Choroid plexus epithelial cell (primary cell): ENCODE measurements at regions not wholly inside any gene's neighbourhood (a gene's known extent, or its start where the extent isn't known, plus 50 kb on each side); places are given as distances from the start of the nearest gene placed in this dataset.
"Not testable (repeated sequence)": the region's sequence is repeated elsewhere in the genome, so short reads cannot be mapped to it uniquely, and the experiment has no call there.

ENCODE experiments used
- DNase-seq: peaks from one replicate; pipeline ENCODE4 v3.0.0-alpha.2; 2010; ENCODE audit warnings: low read depth
- H3K4me3 ChIP-seq: 2 replicates; pipeline ENCODE4 v1.5.1; 2011; ENCODE audit warnings: low read depth, mild to moderate bottlenecking, control low read depth, low read length, moderate library complexity
- CTCF ChIP-seq: conservative IDR thresholded peaks from 2 replicates; pipeline ENCODE4 v1.5.1; 2011; ENCODE audit warnings: low read depth, mild to moderate bottlenecking, control low read depth, inconsistent platforms, low read length, moderate library complexity

GRCh38 chr7:5121256-5121655 lies 68.8 kb upstream of the WIPI2 start:
- not testable (repeated sequence) for DNase-seq, H3K4me3 ChIP-seq

- not testable (repeated sequence) for H3K4me3 ChIP-seq, DNase-seq
Observed at GRCh38 chr7:5131238-5131637, 58.8 kb upstream of the WIPI2 start.

- no peak for TF ChIP-seq CTCF
- no peak for DNase-seq
Observed at GRCh38 chr7:5132539-5132938, 57.5 kb upstream of the WIPI2 start.

GRCh38 chr7:5139998-5140397 lies 50.0 kb upstream of the WIPI2 start:
- peak; percentile 25 for DNase-seq
- H3K4me3 ChIP-seq: no peak overlapping the region
- peak; percentile 59 for TF ChIP-seq CTCF

More at GRCh38 chr7:5132539-5132938, 57.5 kb upstream of the WIPI2 start:
- H3K4me3 ChIP-seq: no peak overlapping the region
